IMR-90 (cell line): ENCODE measurements at regions not wholly inside any gene's neighbourhood (a gene's known extent, or its start where the extent isn't known, plus 50 kb on each side); places are given as distances from the start of the nearest gene placed in this dataset.

Experiments
- ATAC-seq: fragments of 200-7000 bp; cut with Tn5 transposase; 2 replicates; pipeline ENCODE4 v1.9.1; 2020; ENCODE audit warnings: low read depth, mild to moderate bottlenecking, moderate library complexity
- BruUV-seq: library from RNA; stranded (reverse); fragments of 400-500 nt; replicated peaks from 2 replicates; lab custom pipeline; 2021; lab: Mats Ljungman, UMichigan
- CTCF ChIA-PET: fragments of 300-600 bp; formaldehyde crosslinking; extraction: SDS; loops from one replicate; lab custom pipeline; 2021; ENCODE audit warnings: antibody characterized with exemption; lab: Yijun Ruan, JAX
- POLR2A ChIA-PET: fragments of 300-600 bp; sonication (Branson Sonifier 250); formaldehyde crosslinking; loops from one replicate; lab custom pipeline; 2022; ENCODE audit warnings: antibody characterized with exemption; ENCODE audit not compliant: unreplicated experiment; lab: Charles Lee
- DNase-seq: peaks from one replicate; pipeline ENCODE4 v3.0.0; 2013
- H2AFZ ChIP-seq: replicated peaks from 2 replicates; pipeline ENCODE3; 2013; ENCODE audit warnings: low read length, mild to moderate bottlenecking; ENCODE audit not compliant: poor library complexity
- H2AK5ac ChIP-seq: 2 replicates; pipeline ENCODE4 v1.6.1; 2013; ENCODE audit warnings: low read depth, low read length, inconsistent platforms
- H2AK9ac ChIP-seq: replicated peaks from 2 replicates; pipeline ENCODE3; 2013; ENCODE audit warnings: mild to moderate bottlenecking, low read depth, low read length, moderate library complexity; ENCODE audit not compliant: poor library complexity
- H2BK120ac ChIP-seq: 2 replicates; pipeline ENCODE4 v1.6.1; 2013; ENCODE audit warnings: low read depth, low read length, inconsistent platforms
- H2BK15ac ChIP-seq: 3 replicates; pipeline ENCODE4 v1.6.1; 2013; ENCODE audit warnings: low read depth, low read length, inconsistent platforms
- H2BK20ac ChIP-seq: 2 replicates; pipeline ENCODE4 v1.6.1; 2013; ENCODE audit warnings: low read depth, mild to moderate bottlenecking, inconsistent platforms, low read length, moderate library complexity
- H2BK5ac ChIP-seq: 2 replicates; pipeline ENCODE4 v1.6.1; 2013; ENCODE audit warnings: mild to moderate bottlenecking, low read depth, low read length, inconsistent platforms; ENCODE audit not compliant: poor library complexity, severe bottlenecking
- H3K14ac ChIP-seq: replicated peaks from 2 replicates; pipeline ENCODE4 v1.6.1; 2013; ENCODE audit warnings: low read depth, low read length, inconsistent platforms
- H3K18ac ChIP-seq: 2 replicates; pipeline ENCODE4 v1.6.1; 2013; ENCODE audit warnings: low read depth, low read length, control low read depth
- H3K23ac ChIP-seq: 2 replicates; pipeline ENCODE4 v1.6.1; 2013; ENCODE audit warnings: low read depth, low read length, inconsistent platforms
- H3K27ac ChIP-seq: 2 replicates; pipeline ENCODE4 v1.5.1; 2013; ENCODE audit warnings: mild to moderate bottlenecking, control low read depth, low read length; ENCODE audit not compliant: insufficient read depth
- H3K27me3 ChIP-seq: 2 replicates; pipeline ENCODE4 v1.6.1; 2013; ENCODE audit warnings: low read length; ENCODE audit not compliant: control insufficient read depth, insufficient read depth
- H3K36me3 ChIP-seq: 2 replicates; pipeline ENCODE4 v1.6.1; 2013; ENCODE audit warnings: low read length, mixed read lengths; ENCODE audit not compliant: control insufficient read depth, insufficient read depth
- H3K4ac ChIP-seq: 2 replicates; pipeline ENCODE4 v1.6.1; 2013; ENCODE audit warnings: low read depth, low read length, inconsistent platforms
- H3K4me1 ChIP-seq: 2 replicates; pipeline ENCODE4 v1.6.1; 2013; ENCODE audit warnings: low read length, mixed read lengths; ENCODE audit not compliant: control insufficient read depth, insufficient read depth
- H3K4me2 ChIP-seq: 2 replicates; pipeline ENCODE4 v1.6.1; 2013; ENCODE audit warnings: low read depth, mild to moderate bottlenecking, control low read depth, low read length, moderate library complexity
- H3K4me3 ChIP-seq: 2 replicates; pipeline ENCODE4 v1.5.1; 2013; ENCODE audit warnings: low read depth, mild to moderate bottlenecking, control low read depth, low read length, moderate library complexity; ENCODE audit not compliant: insufficient read depth
- H3K56ac ChIP-seq: 2 replicates; pipeline ENCODE4 v1.6.1; 2013; ENCODE audit warnings: low read length, inconsistent platforms; ENCODE audit not compliant: insufficient read depth; ENCODE audit errors: extremely low read depth
- H3K79me1 ChIP-seq, 2 experiments: 2 replicates each; pipeline ENCODE4 v1.6.1; 2013; ENCODE audit warnings: low read length in 2 of 2, inconsistent platforms in 1 of 2, low read depth in 1 of 2
- H3K9ac ChIP-seq: 2 replicates; pipeline ENCODE4 v1.6.1; 2013; ENCODE audit warnings: low read depth, low read length, control low read depth
- H3K9me1 ChIP-seq: 2 replicates; pipeline ENCODE4 v1.6.1; 2013; ENCODE audit warnings: low read length, inconsistent platforms; ENCODE audit not compliant: insufficient read depth
- H3K9me3 ChIP-seq: 2 replicates; pipeline ENCODE4 v1.6.1; 2013; ENCODE audit warnings: low read length; ENCODE audit not compliant: control insufficient read depth, insufficient read depth
- H4K20me1 ChIP-seq: 2 replicates; pipeline ENCODE4 v1.6.1; 2013; ENCODE audit warnings: low read length, inconsistent platforms; ENCODE audit not compliant: insufficient read depth
- H4K5ac ChIP-seq: 2 replicates; pipeline ENCODE4 v1.6.1; 2013; ENCODE audit warnings: mild to moderate bottlenecking, low read depth, low read length, control low read depth
- H4K8ac ChIP-seq, 2 experiments: 2 replicates each; pipeline ENCODE4 v1.6.1; 2013; ENCODE audit warnings: low read depth in 2 of 2, low read length in 2 of 2, control low read depth in 1 of 2, inconsistent platforms in 1 of 2
- H4K91ac ChIP-seq: 2 replicates; pipeline ENCODE4 v1.6.1; 2013; ENCODE audit warnings: low read depth, low read length, inconsistent platforms; ENCODE audit not compliant: insufficient read depth
- CHD1 ChIP-seq: IDR thresholded peaks from 2 replicates; pipeline ENCODE4 v1.6.1; 2012; ENCODE audit warnings: low read depth, low read length, improper control_type of control experiment
- WGBS, 2 experiments: methylation state at CpG; one replicate each; pipeline versions ENCODE4 v1.1.5 to v1.1.7; 2013; ENCODE audit warnings: missing lambda C conversion rate in 2 of 2; ENCODE audit not compliant: insufficient read length in 1 of 2; ENCODE audit errors: extremely low coverage in 2 of 2; 5-methylcytosine and 5-hydroxymethylcytosine counted together
- dilution Hi-C: fragments of 300-500 bp; cut with HindIII; formaldehyde crosslinking; loops from one replicate; pipeline ENCODE4 v1.14.3; 2018; ENCODE audit warnings: low sequenced_read_pairs; ENCODE audit not compliant: unreplicated experiment
- in situ Hi-C: fragments of 300-500 bp; cut with MboI; formaldehyde crosslinking; loops from 3 replicates; pipeline ENCODE4 v1.14.3; 2019; ENCODE audit warnings: low sequenced_read_pairs, inconsistent platforms, mixed read lengths
- intact Hi-C: fragments of 100-400 bp; cut with micrococcal nuclease; formaldehyde crosslinking; loops from 2 replicates; pipeline ENCODE4 v1.10.0; 2022
- TF ChIP-seq, protein P1 (sequence below): fragments of 150-350 bp; IDR thresholded peaks from 2 replicates; pipeline ENCODE4 v1.6.1; 2016; ENCODE audit warnings: low read depth, mild to moderate bottlenecking, low read length, moderate library complexity, borderline replicate concordance

DNA sequence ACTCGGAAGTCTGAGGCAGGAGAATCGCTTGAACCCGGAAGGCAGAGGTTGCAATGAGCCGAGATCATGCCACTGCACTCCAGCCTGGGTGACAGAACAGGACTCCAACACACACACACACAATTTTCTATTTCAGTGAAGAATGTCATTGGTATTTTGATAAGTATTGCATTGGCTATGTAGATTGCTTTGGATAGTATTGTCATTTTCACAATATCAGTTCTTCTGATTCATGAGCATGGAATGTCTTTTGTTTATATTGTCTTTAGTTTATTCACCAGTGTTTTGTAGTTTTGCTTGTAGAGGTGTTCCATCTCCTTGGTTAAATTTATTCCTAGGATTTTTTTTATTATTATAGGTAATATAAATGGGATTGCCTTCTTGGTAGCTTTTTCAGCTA, 693.4 kb upstream of the SYT4 start:
- Histone ChIP-seq H2BK5ac (no peak overlapping the region), H3K79me1 (no peaks in the 10 kb centered on the region), H4K91ac (no peak overlapping the region), H3K9ac (no peak overlapping the region), H3K9me3 (no peaks in the 10 kb centered on the region), H2BK20ac (no peak overlapping the region), H3K4me3 (no peak overlapping the region), H3K18ac (no peak overlapping the region), H3K9me1 (no peaks in the 10 kb centered on the region), H2AK9ac (no peak overlapping the region), H2BK120ac (no peak overlapping the region), H3K36me3 (no peaks in the 10 kb centered on the region), H3K4me2 (no peak overlapping the region), H3K27ac (no peak overlapping the region), H3K4me1 (no peaks in the 10 kb centered on the region), H3K27me3 (no peaks in the 10 kb centered on the region), H2BK15ac (no peak overlapping the region), H3K23ac (no peak overlapping the region), H3K56ac (no peak overlapping the region), H4K20me1 (no peaks in the 10 kb centered on the region), H2AFZ (no peak overlapping the region), H3K14ac (no peak overlapping the region), H3K4ac (no peak overlapping the region), H2AK5ac (no peak overlapping the region), H4K8ac (no peak overlapping the region), H4K5ac (no peak overlapping the region)
- POLR2A ChIA-PET, result no interaction called here
- CTCF ChIA-PET, result interaction anchor here (0.7 kb wide), 1 partner anchor 32 kb away, joined by 3 read pairs; no protein-coding TSS in a partner anchor
- intact Hi-C loops, result no loop called here
- TF ChIP-seq CHD1, result no peak
- TF ChIP-seq, protein P1, sequence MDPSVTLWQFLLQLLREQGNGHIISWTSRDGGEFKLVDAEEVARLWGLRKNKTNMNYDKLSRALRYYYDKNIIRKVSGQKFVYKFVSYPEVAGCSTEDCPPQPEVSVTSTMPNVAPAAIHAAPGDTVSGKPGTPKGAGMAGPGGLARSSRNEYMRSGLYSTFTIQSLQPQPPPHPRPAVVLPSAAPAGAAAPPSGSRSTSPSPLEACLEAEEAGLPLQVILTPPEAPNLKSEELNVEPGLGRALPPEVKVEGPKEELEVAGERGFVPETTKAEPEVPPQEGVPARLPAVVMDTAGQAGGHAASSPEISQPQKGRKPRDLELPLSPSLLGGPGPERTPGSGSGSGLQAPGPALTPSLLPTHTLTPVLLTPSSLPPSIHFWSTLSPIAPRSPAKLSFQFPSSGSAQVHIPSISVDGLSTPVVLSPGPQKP, result no peak
- no CpG with 5 or more reads among the region's 4 CpGs for WGBS, 2 experiments
- dilution Hi-C loops, result no loop called here
- ATAC-seq (no peak), DNase-seq (no peak)
- BruUV-seq, result no TSS peak
- in situ Hi-C loops, result no loop called here
